RWPE1 (cell line): ENCODE measurements at regions not wholly inside any gene's neighbourhood (a gene's known extent, or its start where the extent isn't known, plus 50 kb on each side); places are given as distances from the start of the nearest gene placed in this dataset.

Source experiments
- CTCF ChIA-PET: fragments of 350-600 bp; sonication (Branson Sonifier 250); formaldehyde crosslinking; extraction: SDS; loops from one replicate; lab custom pipeline; 2021; lab: Yijun Ruan, JAX
- POLR2A ChIA-PET: fragments of 400-600 bp; formaldehyde crosslinking; extraction: SDS; loops from one replicate; lab custom pipeline; 2020; ENCODE audit warnings: antibody characterized with exemption; ENCODE audit not compliant: low non-redundant PET; lab: Yijun Ruan, JAX
- DNase-seq: peaks from one replicate; pipeline ENCODE4 v3.0.0; 2012; ENCODE audit warnings: low spot score
- H3K27ac ChIP-seq: fragments of 450-650 bp; 2 replicates; pipeline ENCODE4 v1.5.1; 2017
- TF ChIP-seq, protein P1 (sequence below): fragments of 450-650 bp; conservative IDR thresholded peaks from 2 replicates; pipeline ENCODE4 v1.5.1; 2017; ENCODE audit warnings: low read depth, mild to moderate bottlenecking

DNA sequence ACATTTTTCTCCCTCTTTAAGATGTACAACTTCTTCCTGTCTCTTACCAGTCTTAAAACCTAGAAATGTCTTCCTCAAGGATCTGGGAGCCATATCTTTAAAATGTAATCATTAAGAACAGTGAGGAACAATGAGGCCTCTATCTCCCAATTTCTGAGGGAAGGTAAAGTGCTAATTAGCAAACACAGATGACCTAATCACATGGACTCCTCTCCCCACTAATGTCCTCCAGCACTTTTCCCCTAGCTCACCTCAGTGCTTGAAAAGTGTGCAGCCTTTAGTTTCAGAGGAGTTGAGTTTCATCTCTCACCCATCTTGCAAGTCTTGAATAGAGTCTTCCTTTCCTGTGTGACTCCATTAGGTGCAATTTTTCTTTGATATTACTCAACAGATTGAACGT, 771.0 kb downstream of the PDCD6IP start:
- CTCF ChIA-PET, result no interaction called here

DNA sequence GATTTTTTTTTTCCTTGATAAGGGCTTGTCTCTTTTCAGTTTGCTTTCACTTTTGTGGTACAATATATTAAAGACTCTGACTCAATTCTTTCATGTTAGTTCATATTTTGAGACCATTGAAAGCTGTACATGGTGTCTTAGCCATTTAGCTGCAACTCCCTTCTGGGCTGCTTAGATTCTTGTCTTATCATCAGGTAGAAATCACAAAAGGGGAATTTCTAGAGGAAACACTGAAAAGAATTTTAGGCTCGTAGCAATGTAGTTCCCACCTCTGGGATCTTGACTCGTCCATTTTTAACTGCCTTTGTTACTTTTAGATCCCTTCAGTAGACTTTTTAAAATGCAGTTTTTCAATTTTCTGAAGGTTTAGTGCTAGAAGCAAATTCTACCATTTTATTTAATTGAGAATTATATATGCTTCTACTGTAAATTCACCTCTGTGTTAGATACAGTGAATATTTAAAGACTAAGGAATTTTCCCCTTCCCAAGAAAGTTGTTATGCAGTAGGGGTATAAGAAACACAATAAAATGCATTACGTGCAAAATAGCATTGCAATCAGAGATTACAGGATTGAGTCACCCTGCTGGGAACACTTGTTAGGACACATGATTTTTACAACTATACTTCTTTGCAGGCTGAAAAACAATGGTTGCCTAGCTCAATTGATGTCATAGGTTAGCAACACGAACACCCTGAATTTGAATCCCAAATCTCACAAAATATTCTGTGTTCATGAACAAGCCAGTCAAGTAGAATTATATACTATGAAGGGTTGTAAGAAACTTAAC, 772.7 kb downstream of the PDCD6IP start:
- POLR2A ChIA-PET, result no interaction called here
- TF ChIP-seq, protein P1, sequence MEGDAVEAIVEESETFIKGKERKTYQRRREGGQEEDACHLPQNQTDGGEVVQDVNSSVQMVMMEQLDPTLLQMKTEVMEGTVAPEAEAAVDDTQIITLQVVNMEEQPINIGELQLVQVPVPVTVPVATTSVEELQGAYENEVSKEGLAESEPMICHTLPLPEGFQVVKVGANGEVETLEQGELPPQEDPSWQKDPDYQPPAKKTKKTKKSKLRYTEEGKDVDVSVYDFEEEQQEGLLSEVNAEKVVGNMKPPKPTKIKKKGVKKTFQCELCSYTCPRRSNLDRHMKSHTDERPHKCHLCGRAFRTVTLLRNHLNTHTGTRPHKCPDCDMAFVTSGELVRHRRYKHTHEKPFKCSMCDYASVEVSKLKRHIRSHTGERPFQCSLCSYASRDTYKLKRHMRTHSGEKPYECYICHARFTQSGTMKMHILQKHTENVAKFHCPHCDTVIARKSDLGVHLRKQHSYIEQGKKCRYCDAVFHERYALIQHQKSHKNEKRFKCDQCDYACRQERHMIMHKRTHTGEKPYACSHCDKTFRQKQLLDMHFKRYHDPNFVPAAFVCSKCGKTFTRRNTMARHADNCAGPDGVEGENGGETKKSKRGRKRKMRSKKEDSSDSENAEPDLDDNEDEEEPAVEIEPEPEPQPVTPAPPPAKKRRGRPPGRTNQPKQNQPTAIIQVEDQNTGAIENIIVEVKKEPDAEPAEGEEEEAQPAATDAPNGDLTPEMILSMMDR, result no peak
- DNase-seq, result no peak

More for the DNA sequence above, 771.0 kb downstream of the PDCD6IP start:
- no peak overlapping the region for H3K27ac ChIP-seq
- TF ChIP-seq, protein P1, result no peak
- POLR2A ChIA-PET, result no interaction called here
- DNase-seq, result no peak

DNA sequence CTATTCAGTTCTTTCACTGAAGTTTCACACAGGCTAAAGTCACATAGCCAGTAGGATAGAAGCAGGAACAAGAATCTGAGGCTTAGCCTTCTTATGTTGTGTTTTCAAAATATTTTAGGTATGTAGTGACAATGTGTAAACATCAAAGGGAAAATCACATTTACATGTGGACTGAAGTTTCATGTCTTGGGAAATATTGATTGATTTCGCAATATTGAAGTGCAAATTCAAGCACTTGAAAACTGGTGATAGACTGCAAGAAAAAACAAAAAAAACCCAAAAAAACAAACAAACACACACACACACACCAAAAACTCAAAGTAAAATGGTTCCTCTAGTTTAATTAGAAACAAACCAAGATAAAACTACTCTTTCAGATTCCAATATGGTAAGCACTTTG, 773.3 kb downstream of the PDCD6IP start:
- H3K27ac ChIP-seq, result no peak overlapping the region
- ChIA-PET CTCF (no interaction called here), POLR2A (no interaction called here)
- no peak for DNase-seq
- TF ChIP-seq, protein P1, result no peak

More for the DNA sequence above, 772.7 kb downstream of the PDCD6IP start:
- CTCF ChIA-PET, result no interaction called here
- no peak overlapping the region for H3K27ac ChIP-seq

- POLR2A ChIA-PET, result no interaction called here
- no peak overlapping the region for H3K27ac ChIP-seq
- CTCF ChIA-PET, result no interaction called here
- DNase-seq, result no peak
- TF ChIP-seq, protein P1, result no peak
Measured at GRCh38 chr3:34575776-34576175, 777.3 kb downstream of the PDCD6IP start.

DNA sequence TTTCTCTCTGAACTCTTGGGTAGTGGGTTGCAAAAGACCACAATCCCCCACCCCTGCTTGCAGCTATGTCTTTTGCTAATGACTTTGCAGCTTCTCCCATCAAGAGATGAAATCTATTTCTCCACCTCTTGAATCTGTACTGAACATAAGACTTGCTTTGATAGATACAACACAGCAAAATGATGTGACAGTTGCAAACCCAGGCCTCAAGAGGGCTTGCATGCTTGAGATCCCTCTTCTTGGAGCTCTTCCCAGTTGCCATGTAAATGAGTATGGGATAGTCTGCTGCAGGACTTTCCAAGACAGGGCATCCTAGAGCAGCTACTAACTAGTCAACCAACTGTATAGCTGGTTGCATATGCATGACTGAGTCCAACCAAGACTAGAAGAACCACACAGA, 783.6 kb downstream of the PDCD6IP start:
- TF ChIP-seq, protein P1, result no peak
- CTCF ChIA-PET, result no interaction called here
- POLR2A ChIA-PET, result no interaction called here
- H3K27ac ChIP-seq, result no peak overlapping the region
- no peak for DNase-seq

DNA sequence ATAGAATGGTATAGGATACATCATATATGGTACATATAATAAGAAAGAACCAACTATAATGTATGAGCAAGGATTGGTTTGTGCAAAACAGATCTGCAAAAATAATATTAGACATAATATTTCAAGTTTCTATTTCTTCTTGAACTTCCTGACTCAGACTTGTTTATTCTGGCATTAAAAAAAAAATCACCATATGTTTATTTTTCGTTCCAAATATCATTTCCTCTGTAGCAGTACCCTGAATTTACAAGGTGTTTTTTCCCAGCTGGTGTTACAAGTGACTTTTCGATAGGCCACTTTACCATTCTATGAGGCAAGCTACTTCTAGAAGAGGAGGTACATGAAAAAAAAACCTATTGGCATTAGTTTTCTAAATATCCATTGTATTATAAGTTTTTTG, 785.0 kb downstream of the PDCD6IP start:
- TF ChIP-seq, protein P1, result no peak
- ChIA-PET POLR2A (no interaction called here), CTCF (no interaction called here)
- no peak overlapping the region for H3K27ac ChIP-seq
- no peak for DNase-seq
